Neural cell (in vitro differentiated cells): ENCODE measurements at regions not wholly inside any gene's neighbourhood (a gene's known extent, or its start where the extent isn't known, plus 50 kb on each side); places are given as distances from the start of the nearest gene placed in this dataset.

ENCODE experiments used
- CTCF ChIP-seq: fragments of 450-650 bp; IDR thresholded peaks from 2 replicates; pipeline ENCODE4 v1.5.1; 2014; ENCODE audit warnings: antibody characterized with exemption, mild to moderate bottlenecking, moderate library complexity; ENCODE audit not compliant: poor library complexity, severe bottlenecking
- EZH2 ChIP-seq: fragments of 200-600, 300-800 bp; shearing (Covaris generic), sonication (generic); IDR thresholded peaks from 2 replicates; pipeline ENCODE4 v1.6.1; 2014; ENCODE audit warnings: antibody characterized with exemption, low read length, borderline replicate concordance, mild to moderate bottlenecking; ENCODE audit not compliant: insufficient read depth, poor library complexity, severe bottlenecking
- TAF1 ChIP-seq: IDR thresholded peaks from 2 replicates; pipeline ENCODE4 v1.6.1; 2012; ENCODE audit warnings: low read depth

- TF ChIP-seq TAF1 (no peak), CTCF (peak; percentile 54), EZH2 (no peak)
These were observed 485.3 kb downstream of the UQCRFS1 start for GRCh38 chr19:28727480-28728159.
